ENCODE measurements at regions not wholly inside any gene's neighbourhood (a gene's known extent, or its start where the extent isn't known, plus 50 kb on each side); places are given as distances from the start of the nearest gene placed in this dataset.

DNA sequence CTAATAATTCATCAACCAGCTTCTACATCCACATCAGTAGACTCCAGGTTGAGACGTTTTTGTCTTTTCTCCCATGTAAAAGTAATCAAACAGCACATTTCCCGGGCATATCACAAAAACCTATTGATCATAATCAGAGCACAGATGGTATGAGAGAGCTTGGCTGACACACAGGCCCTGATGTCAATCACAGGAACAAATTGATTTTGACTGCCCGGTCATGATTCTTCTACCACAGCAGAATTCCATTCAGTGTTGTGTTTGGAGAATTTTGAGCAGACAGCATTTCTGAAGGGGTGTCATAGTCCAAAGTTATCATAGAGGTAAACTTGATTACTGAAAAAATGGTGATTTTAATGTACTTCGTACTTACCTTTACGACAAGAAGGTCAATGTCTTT, 351.1 kb downstream of the ZSWIM6 start:
- TF ChIP-seq TAF1 (IDR thresholded peaks at IDR 0.05; ENCODE audit: borderline replicate concordance, insufficient read depth, low read length) (no peak), SIN3A (IDR thresholded peaks at IDR 0.05; ENCODE audit: borderline replicate concordance, insufficient read depth, low read length) (no peak), FOXP2 (optimal IDR thresholded peaks at IDR 0.05; ENCODE audit: borderline replicate concordance, extremely low read depth, extremely low read length, insufficient read depth) (no peak), POLR2AphosphoS5 (IDR thresholded peaks at IDR 0.05; ENCODE audit: low read depth, low read length) (no peak)
- TF ChIP-seq, protein P1, sequence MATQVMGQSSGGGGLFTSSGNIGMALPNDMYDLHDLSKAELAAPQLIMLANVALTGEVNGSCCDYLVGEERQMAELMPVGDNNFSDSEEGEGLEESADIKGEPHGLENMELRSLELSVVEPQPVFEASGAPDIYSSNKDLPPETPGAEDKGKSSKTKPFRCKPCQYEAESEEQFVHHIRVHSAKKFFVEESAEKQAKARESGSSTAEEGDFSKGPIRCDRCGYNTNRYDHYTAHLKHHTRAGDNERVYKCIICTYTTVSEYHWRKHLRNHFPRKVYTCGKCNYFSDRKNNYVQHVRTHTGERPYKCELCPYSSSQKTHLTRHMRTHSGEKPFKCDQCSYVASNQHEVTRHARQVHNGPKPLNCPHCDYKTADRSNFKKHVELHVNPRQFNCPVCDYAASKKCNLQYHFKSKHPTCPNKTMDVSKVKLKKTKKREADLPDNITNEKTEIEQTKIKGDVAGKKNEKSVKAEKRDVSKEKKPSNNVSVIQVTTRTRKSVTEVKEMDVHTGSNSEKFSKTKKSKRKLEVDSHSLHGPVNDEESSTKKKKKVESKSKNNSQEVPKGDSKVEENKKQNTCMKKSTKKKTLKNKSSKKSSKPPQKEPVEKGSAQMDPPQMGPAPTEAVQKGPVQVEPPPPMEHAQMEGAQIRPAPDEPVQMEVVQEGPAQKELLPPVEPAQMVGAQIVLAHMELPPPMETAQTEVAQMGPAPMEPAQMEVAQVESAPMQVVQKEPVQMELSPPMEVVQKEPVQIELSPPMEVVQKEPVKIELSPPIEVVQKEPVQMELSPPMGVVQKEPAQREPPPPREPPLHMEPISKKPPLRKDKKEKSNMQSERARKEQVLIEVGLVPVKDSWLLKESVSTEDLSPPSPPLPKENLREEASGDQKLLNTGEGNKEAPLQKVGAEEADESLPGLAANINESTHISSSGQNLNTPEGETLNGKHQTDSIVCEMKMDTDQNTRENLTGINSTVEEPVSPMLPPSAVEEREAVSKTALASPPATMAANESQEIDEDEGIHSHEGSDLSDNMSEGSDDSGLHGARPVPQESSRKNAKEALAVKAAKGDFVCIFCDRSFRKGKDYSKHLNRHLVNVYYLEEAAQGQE (IDR thresholded peaks at IDR 0.05; ENCODE audit: insufficient read depth in 1 of 2, low read depth in 2 of 2, low read length in 2 of 2), result no peak

All from PFSK-1 (cell line).